IgD-negative memory B cell (primary cell): ENCODE measurements at regions not wholly inside any gene's neighbourhood (a gene's known extent, or its start where the extent isn't known, plus 50 kb on each side); places are given as distances from the start of the nearest gene placed in this dataset.
"Not testable (repeated sequence)": the region's sequence is repeated elsewhere in the genome, so short reads cannot be mapped to it uniquely, and the experiment has no call there.

Experiments used
- H3K27ac Mint-ChIP-seq, 3 donors: one replicate each; pipeline ENCODE4 v1.8.0; 2020 to 2022; ENCODE audit warnings: mild to moderate bottlenecking in 3 of 3, mixed read lengths in 3 of 3, moderate library complexity in 1 of 3
- H3K27me3 Mint-ChIP-seq: one replicate; pipeline ENCODE4 v1.8.0; 2021; ENCODE audit warnings: mixed read lengths
- H3K36me3 Mint-ChIP-seq: one replicate; pipeline ENCODE4 v1.8.0; 2020; ENCODE audit warnings: mild to moderate bottlenecking, mixed read lengths
- H3K4me1 Mint-ChIP-seq, 3 donors: one replicate each; pipeline ENCODE4 v1.8.0; 2020 to 2022; ENCODE audit warnings: mixed read lengths in 3 of 3, mild to moderate bottlenecking in 1 of 3
- H3K4me3 Mint-ChIP-seq, 4 donors: one replicate each; pipeline ENCODE4 v1.8.0; 2020 to 2022; ENCODE audit warnings: mild to moderate bottlenecking in 4 of 4, mixed read lengths in 4 of 4, moderate library complexity in 3 of 4
- H3K9me3 Mint-ChIP-seq, 3 donors: one replicate each; pipeline ENCODE4 v1.8.0; 2020 to 2021; ENCODE audit warnings: mixed read lengths in 3 of 3, mild to moderate bottlenecking in 1 of 3

DNA sequence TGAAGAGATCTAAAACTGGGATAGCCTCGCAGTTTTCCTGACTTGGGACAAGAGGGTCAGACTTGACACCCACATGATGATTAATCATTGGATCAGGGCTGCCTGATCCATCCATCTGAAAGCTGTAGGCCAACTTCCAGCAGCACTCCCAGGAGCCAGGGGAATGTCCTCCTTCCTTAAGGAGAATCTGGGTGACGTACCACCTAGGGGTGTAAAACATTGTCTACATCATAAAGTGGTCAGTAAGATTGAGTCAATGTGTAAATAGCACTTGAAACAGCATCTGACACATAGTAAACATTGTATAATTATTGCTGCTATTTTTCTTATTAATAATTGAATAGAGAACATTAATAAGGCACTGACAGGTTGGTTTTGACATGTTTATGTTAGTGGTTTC lies 392.8 kb downstream of the JRKL start:
- no peaks in the 10 kb centered on the region for H3K4me1 Mint-ChIP-seq
- no peaks in the 10 kb centered on the region for H3K9me3 Mint-ChIP-seq
- no peak overlapping the region for H3K27ac Mint-ChIP-seq
- no peaks in the 10 kb centered on the region for H3K36me3 Mint-ChIP-seq
- no peak overlapping the region for H3K4me3 Mint-ChIP-seq
- no peaks in the 10 kb centered on the region for H3K27me3 Mint-ChIP-seq

DNA sequence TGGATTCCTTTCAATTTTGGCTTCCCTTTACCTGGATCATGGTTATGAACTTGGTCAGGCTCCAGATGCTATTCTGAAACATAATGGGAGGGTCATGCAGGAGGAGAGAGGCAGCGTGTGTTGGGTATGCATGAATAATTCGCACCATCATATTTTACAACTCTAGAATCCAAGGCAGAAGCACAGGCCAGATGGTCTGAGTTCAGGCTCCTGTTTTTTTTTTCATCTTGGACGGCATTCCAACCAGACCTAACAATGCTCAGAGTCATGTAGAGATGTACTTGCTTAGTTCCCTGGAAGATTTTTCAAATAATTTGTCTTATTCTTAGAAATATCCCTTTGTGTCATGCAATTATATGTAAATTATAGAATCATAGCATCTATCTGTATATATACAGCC lies 393.5 kb downstream of the JRKL start:
- H3K9me3 Mint-ChIP-seq: no peaks in the 10 kb centered on the region
- H3K36me3 Mint-ChIP-seq: no peaks in the 10 kb centered on the region
- no peaks in the 10 kb centered on the region for H3K27me3 Mint-ChIP-seq

DNA sequence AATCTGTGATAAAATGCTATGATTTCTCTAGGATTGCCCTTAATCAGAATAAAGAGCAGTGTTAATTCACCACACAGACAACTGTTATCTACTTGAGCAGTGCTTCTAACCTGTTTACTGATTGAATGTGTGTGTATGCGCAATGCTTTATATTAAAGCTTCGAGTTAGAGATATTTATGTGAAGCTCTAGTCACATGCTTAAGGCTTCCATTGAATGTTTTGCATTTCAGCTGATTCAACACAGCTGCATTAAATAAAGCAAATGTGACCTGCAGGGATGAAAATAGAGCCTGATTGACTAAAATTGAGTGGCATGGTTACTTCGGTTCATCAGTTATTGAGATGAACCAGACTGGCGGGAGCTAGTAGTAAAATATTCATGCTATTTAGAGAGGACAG lies 395.3 kb downstream of the JRKL start:
- Mint-ChIP-seq H3K36me3 (no peaks in the 10 kb centered on the region), H3K4me1 (no peaks in the 10 kb centered on the region), H3K27ac (no peak overlapping the region), H3K27me3 (no peaks in the 10 kb centered on the region), H3K9me3 (no peaks in the 10 kb centered on the region), H3K4me3 (no peak overlapping the region)

More for the DNA sequence above, 393.5 kb downstream of the JRKL start:
- Mint-ChIP-seq H3K27ac (no peak overlapping the region), H3K4me3 (no peak overlapping the region), H3K4me1 (no peaks in the 10 kb centered on the region)

DNA sequence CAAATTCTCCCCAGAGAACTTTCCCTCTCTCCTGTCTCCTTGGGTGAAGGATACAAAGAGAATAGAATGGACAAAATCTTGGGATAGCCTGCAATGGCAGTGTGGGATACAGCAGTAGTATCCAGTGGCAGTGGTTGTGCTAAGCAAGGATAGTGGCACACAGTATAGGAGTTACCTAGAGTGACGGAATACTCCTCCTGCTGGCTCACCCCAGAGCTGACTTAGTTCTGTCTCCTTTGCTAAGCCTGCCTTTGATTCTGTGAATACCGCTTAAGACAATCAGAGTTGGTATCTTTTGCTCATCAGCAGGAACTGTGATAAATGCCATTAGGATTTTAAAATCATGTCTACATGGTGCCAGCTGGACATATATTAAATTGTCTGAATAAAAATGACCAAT lies 404.3 kb downstream of the JRKL start:
- Mint-ChIP-seq H3K9me3 (peaks cover 4 to 12% (median 7%) of the 10 kb centered on the region in 3 donors), H3K27me3 (no peaks in the 10 kb centered on the region), H3K27ac (no peak overlapping the region), H3K4me1 (no peaks in the 10 kb centered on the region), H3K36me3 (no peaks in the 10 kb centered on the region), H3K4me3 (no peak overlapping the region)

DNA sequence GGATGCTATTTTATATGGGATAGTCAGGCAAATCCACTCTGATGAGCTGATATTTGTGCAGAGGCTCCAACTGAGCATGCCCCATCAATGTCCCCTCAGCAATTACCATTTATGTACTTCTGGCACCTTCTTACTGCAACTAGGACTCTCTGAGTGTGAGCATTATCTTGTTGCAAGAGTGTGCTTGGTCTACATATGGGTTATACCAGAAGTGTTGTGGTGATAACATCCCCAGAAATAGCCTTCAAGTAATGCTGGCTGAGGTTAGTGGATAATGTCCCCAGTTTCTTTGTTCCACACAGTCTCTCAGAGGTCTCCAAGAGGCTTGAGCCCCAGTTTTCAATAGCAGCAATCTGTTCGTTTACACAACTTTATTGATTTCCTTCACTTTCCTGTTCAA lies 408.6 kb downstream of the JRKL start:
- no peaks in the 10 kb centered on the region for H3K27me3 Mint-ChIP-seq
- peaks cover 0 to 2% (median 0%) of the 10 kb centered on the region in 3 donors for H3K9me3 Mint-ChIP-seq
- no peak overlapping the region for H3K4me3 Mint-ChIP-seq
- H3K36me3 Mint-ChIP-seq: no peaks in the 10 kb centered on the region
- H3K4me1 Mint-ChIP-seq: no peaks in the 10 kb centered on the region
- H3K27ac Mint-ChIP-seq: no peak overlapping the region

DNA sequence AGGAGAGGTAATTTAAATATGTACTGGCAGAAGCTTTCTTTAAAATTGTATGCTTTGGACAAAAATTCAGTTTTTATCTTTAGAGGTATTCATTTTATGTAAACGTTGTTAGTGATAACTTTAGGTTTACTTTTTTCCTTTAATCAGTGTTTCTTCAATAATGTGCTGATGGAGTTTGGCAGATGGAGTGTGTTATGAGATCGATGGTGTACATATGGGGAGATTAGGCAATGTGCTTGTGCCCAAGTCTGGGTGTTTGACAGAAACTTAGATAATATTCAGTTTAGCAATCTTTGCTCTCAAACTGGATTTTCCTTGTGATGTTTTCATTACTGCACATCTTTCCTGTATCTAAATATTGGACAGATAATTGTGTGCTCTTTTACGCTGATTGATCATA lies 425.4 kb downstream of the JRKL start:
- H3K9me3 Mint-ChIP-seq: peaks cover 0 to 2% (median 2%) of the 10 kb centered on the region in 3 donors
- no peak overlapping the region for H3K27ac Mint-ChIP-seq
- H3K4me1 Mint-ChIP-seq: no peaks in the 10 kb centered on the region
- H3K27me3 Mint-ChIP-seq: no peaks in the 10 kb centered on the region
- H3K36me3 Mint-ChIP-seq: no peaks in the 10 kb centered on the region
- no peak overlapping the region for H3K4me3 Mint-ChIP-seq

DNA sequence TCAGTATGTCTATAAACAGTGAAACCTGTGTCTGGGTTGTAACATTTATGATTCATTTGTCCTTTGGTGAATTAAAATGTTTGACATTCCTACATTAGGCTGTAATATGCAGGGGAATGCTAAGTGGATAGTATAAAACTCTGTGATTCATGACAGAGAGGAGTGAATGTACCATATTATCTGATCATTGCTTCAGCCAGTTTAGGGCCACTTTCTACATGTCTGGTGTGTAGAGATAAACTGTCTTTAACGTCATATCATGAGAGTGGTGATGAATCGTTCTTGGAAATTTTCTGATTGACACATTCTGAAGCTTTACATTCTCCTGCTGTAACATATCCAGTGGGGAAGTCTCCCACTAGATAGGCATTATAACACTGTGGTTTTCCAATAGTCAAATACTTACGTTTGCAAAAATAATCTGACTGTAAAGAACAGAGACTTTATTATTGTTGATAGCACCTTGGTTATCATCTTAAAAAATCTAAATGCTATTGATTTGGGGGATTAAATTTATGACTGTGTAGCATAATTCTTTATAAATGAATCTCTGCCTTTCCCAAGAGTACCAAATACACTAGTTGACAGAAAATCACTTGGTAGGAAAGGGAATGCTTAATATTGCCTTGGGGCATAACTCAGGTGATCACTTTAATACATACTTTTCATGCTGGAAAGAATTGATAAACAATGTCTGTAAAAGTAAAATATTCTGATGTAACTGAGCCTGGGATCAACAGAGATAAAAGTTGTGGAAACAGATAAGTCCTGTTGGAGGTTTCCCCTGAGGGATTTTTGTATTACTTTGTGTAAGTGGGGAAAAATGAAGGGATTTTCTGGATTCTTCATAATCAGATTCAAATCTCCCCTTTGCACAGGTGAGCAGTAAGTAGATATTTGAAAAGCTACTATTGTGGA lies 427.9 kb downstream of the JRKL start:
- H3K27ac Mint-ChIP-seq: no peak overlapping the region
- H3K4me1 Mint-ChIP-seq: no peaks in the 10 kb centered on the region
- no peaks in the 10 kb centered on the region for H3K27me3 Mint-ChIP-seq
- H3K36me3 Mint-ChIP-seq: no peaks in the 10 kb centered on the region
- H3K4me3 Mint-ChIP-seq: no peak overlapping the region
- H3K9me3 Mint-ChIP-seq: peaks cover 0 to 2% (median 2%) of the 10 kb centered on the region in 3 donors

DNA sequence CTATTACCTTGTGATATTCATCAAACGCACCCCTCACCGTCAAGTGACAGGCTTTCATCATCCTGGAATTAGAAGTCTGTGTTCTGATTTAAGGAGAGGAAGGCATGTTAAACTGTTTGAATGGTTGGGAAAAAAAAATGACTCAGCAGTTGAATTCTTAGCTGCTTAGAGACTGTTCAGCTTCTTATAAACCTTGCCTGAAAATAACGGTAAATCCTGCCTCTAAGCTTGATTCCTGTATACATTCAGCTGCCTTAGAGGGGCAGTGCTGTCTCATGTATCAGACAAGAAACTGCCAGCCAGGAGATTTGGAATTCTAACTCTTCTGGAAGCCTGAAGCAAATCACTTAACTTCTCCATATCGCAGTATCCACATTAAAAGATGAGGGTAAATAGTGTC lies 437.4 kb downstream of the JRKL start:
- peaks cover 2 to 5% (median 4%) of the 10 kb centered on the region in 3 donors for H3K9me3 Mint-ChIP-seq
- H3K27me3 Mint-ChIP-seq: no peaks in the 10 kb centered on the region
- H3K4me1 Mint-ChIP-seq: no peaks in the 10 kb centered on the region
- no peak overlapping the region for H3K27ac Mint-ChIP-seq
- H3K36me3 Mint-ChIP-seq: peaks cover 2% of the 10 kb centered on the region
- no peak overlapping the region for H3K4me3 Mint-ChIP-seq

DNA sequence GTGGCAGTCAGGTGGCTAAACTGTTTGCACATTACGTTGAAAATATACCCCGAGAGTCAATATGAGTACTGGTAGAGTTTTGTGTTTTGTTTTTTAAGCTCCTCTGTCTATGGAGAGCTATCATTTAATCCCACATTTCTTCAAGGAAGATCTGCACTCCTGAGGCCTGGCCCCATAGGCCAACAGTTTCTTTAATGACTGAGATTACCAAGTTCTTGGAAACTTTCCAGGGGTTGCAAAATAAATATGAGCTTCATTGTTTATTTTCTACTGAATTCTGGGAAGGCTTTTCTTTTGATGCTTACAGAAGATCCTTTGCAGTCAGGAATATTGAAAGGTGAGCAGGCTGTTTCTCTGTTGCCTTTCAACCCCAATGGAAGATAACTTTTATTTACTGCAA lies 452.0 kb downstream of the JRKL start:
- Mint-ChIP-seq H3K36me3 (no peaks in the 10 kb centered on the region), H3K9me3 (peaks cover 0 to 5% (median 3%) of the 10 kb centered on the region in 3 donors), H3K27ac (no peak overlapping the region), H3K27me3 (no peaks in the 10 kb centered on the region), H3K4me1 (no peaks in the 10 kb centered on the region), H3K4me3 (no peak overlapping the region)

DNA sequence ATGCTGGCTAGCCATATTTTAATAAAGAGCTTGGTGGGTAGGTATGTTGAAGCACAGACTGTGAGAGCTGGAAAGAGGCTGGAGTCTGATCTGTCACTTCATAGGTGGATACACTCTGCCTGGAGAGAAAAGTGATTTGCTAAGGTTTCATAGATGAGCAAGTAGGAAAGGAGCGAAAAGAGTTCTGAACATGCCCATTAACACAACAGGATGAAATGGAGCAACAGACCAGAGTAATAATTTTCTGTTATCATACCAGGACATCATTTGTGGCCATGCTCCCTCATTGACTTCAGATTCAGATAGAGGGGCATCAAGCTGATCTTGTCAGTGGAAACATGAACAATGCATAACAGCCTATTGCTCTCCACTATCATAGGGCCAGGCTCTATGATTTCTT lies 452.9 kb downstream of the JRKL start:
- Mint-ChIP-seq H3K4me3 (no peak overlapping the region), H3K9me3 (peaks cover 0 to 11% (median 3%) of the 10 kb centered on the region in 3 donors), H3K27me3 (no peaks in the 10 kb centered on the region), H3K27ac (no peak overlapping the region), H3K36me3 (no peaks in the 10 kb centered on the region), H3K4me1 (no peaks in the 10 kb centered on the region)

DNA sequence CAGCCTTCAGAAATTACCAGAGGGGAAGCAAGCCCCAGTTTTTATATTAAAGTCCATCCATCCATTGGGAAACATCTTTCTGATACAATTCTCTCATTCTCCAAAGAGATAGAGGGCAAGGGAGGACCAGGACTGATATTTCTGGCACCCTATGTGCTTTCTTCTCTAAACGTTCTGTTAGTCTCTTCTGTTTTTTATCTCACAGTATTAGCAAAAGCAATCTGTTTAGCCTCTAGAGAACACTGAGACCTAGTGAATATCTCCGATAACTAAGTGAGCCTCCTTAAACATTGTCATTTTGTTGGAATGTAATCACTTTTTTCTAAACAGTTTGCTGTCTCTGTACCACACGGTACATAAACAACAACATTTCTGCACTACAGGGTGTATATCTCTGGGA lies 464.6 kb downstream of the JRKL start:
- H3K4me1 Mint-ChIP-seq: no peaks in the 10 kb centered on the region
- peaks cover 0 to 11% (median 5%) of the 10 kb centered on the region in 3 donors for H3K9me3 Mint-ChIP-seq
- no peaks in the 10 kb centered on the region for H3K36me3 Mint-ChIP-seq
- H3K4me3 Mint-ChIP-seq: no peak overlapping the region
- H3K27ac Mint-ChIP-seq: no peak overlapping the region
- no peaks in the 10 kb centered on the region for H3K27me3 Mint-ChIP-seq

DNA sequence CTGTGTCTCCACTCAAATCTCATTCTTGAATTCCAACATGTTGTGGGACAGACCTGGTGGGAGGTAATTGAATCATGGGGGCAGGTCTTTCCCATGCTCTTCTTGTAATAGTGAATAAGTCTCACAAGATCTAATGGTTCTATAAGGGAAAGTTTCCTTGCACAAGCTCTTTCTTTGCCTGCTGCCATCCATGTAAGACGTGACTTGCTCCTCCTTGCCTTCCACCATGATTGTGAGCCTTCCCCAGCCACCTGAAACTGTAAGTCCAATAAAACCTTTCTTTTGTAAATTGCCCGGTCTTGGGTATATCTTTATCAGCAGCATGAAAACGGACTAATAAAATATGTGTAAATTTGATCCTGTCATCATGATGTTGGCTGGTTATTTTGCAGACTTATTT lies 471.9 kb downstream of the JRKL start:
- not testable (repeated sequence) for H3K27me3 Mint-ChIP-seq, H3K9me3 Mint-ChIP-seq, H3K4me3 Mint-ChIP-seq, H3K4me1 Mint-ChIP-seq, H3K27ac Mint-ChIP-seq, H3K36me3 Mint-ChIP-seq

DNA sequence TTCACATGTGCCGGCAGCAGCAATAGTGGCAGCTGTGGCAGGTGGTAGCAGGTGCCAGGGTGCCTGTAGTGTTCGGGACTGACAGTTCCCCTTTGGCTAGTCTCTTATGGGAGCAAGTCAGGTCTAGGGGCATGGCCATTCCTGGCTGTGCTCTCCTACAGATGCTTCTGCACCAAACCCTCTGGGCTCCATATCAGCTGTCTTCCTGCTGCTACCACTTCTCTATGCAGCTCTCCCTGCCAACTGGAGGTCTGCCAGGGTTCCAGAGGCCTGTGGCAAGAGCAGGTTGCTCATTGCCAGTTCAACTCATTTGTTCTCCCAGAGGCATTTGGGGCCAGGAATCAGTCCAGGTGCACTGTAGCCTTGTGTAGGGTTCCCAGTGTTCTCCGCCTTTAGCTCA lies 473.7 kb downstream of the JRKL start:
- Mint-ChIP-seq H3K36me3 (no peaks in the 10 kb centered on the region), H3K9me3 (peaks cover 0 to 9% (median 6%) of the 10 kb centered on the region in 3 donors), H3K27ac (no peak overlapping the region), H3K27me3 (no peaks in the 10 kb centered on the region), H3K4me3 (no peak overlapping the region), H3K4me1 (no peaks in the 10 kb centered on the region)

DNA sequence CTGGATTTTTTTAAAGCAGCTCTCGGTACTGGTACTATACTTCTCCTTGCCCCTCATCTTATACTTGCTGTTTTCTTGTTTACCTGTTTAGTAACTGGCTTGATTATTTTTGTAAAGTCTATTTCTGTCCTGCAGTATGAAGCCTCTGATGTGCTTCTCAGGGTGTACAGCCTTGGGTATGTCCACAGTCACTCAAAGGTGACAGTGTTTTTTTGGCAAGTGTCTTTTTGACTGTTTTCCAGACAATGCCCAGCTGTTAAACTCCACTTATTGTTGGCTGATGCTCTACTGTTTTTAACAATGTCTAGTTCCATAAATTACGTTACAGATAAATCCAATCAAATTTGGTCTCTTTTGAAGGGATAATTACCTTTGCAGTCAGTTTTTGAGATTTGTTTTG lies 475.2 kb downstream of the JRKL start:
- Mint-ChIP-seq H3K27me3 (no peaks in the 10 kb centered on the region), H3K36me3 (no peaks in the 10 kb centered on the region), H3K9me3 (peaks cover 0 to 10% (median 6%) of the 10 kb centered on the region in 3 donors), H3K4me1 (no peaks in the 10 kb centered on the region), H3K4me3 (no peak overlapping the region), H3K27ac (no peak overlapping the region)

DNA sequence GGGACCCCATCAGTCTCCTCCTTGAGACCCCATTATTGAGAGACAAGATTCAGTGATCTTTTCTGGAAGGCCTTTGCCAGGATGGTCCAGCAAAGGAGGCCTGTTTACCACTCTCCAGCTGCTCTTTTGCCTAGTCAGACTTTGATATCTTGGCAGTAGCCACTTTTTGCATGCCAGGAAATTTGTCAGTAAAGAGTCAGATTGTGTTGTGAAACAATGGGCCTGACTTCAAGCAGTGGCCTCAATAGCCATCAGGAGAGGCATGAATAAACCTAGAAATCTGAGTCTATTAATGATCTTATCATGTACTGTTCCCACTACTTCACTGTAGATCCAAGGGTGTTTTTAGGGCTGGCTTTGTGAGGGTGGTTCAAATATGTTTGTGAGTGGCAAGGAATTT lies 479.4 kb downstream of the JRKL start:
- no peak overlapping the region for H3K4me3 Mint-ChIP-seq
- H3K27me3 Mint-ChIP-seq: no peaks in the 10 kb centered on the region
- no peak overlapping the region for H3K27ac Mint-ChIP-seq
- H3K36me3 Mint-ChIP-seq: no peaks in the 10 kb centered on the region
- peaks cover 0 to 6% (median 4%) of the 10 kb centered on the region in 3 donors for H3K9me3 Mint-ChIP-seq
- H3K4me1 Mint-ChIP-seq: no peaks in the 10 kb centered on the region

DNA sequence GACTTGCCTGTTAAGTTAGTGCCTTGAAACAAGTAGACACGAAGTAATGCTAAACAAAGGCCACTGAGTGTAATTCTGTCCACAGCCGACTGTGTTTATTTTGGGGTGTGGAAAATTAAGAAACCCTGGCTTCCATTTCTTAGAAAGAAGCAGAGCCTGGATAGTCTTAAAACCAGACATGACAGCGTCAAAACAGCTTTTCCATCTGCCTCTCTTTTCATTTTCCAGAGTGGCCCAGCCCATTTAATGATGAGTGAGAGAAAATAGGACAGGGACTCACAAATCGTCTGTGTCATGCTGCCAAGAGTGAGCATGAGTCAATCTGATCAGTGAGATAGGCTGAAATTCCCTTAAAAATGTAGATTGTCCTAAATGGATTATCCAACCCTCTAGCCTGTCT lies 485.9 kb downstream of the JRKL start:
- Mint-ChIP-seq H3K4me1 (no peaks in the 10 kb centered on the region), H3K27ac (no peak overlapping the region), H3K27me3 (no peaks in the 10 kb centered on the region), H3K4me3 (no peak overlapping the region), H3K36me3 (no peaks in the 10 kb centered on the region), H3K9me3 (no peaks in the 10 kb centered on the region)
